ENCODE measurements at regions not wholly inside any gene's neighbourhood (a gene's known extent, or its start where the extent isn't known, plus 50 kb on each side); places are given as distances from the start of the nearest gene placed in this dataset.

DNA sequence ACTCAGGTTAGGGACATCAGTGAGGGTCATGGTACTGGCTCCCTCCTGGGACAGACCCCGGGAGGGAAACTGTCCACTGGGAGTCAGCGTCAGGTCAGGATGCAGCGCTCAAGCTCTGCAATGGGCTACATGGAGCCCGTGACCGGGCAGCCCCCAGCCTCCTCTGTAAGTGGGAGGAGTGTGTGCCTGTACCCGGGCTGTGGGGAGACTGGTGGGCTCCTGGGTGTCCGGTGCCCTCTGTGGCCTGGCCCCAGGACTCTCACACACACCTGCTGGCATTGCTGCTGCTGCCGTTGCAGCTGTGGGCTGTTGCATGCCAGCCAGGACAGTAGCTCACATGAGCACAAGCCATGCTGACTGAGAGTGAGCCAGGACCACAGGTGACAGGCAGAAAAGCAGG is 630.3 kb downstream of the TBC1D22A start:
- H2AFZ ChIP-seq = no peak overlapping the region
- no peak for TF ChIP-seq EZH2 (IDR thresholded peaks at IDR 0.05; ENCODE audit: low read depth, unreplicated experiment)
- TF ChIP-seq, protein P1, sequence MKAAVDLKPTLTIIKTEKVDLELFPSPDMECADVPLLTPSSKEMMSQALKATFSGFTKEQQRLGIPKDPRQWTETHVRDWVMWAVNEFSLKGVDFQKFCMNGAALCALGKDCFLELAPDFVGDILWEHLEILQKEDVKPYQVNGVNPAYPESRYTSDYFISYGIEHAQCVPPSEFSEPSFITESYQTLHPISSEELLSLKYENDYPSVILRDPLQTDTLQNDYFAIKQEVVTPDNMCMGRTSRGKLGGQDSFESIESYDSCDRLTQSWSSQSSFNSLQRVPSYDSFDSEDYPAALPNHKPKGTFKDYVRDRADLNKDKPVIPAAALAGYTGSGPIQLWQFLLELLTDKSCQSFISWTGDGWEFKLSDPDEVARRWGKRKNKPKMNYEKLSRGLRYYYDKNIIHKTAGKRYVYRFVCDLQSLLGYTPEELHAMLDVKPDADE (IDR thresholded peaks at IDR 0.05) = no peak
- no peak for TF ChIP-seq ZNF114 (CRISPR knock-in tag; IDR thresholded peaks at IDR 0.05)
- no peak for TF ChIP-seq ZNF331 (CRISPR knock-in tag; IDR thresholded peaks at IDR 0.05; ENCODE audit: low read depth)
- TF ChIP-seq JUNB (IDR thresholded peaks at IDR 0.05; ENCODE audit: unreplicated experiment) = no peak
- TF ChIP-seq, protein P2, sequence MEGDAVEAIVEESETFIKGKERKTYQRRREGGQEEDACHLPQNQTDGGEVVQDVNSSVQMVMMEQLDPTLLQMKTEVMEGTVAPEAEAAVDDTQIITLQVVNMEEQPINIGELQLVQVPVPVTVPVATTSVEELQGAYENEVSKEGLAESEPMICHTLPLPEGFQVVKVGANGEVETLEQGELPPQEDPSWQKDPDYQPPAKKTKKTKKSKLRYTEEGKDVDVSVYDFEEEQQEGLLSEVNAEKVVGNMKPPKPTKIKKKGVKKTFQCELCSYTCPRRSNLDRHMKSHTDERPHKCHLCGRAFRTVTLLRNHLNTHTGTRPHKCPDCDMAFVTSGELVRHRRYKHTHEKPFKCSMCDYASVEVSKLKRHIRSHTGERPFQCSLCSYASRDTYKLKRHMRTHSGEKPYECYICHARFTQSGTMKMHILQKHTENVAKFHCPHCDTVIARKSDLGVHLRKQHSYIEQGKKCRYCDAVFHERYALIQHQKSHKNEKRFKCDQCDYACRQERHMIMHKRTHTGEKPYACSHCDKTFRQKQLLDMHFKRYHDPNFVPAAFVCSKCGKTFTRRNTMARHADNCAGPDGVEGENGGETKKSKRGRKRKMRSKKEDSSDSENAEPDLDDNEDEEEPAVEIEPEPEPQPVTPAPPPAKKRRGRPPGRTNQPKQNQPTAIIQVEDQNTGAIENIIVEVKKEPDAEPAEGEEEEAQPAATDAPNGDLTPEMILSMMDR (conservative IDR thresholded peaks at IDR 0.05; ENCODE audit: low read depth in 2 of 2) = no peak
- no peak for TF ChIP-seq STAT1 (IDR thresholded peaks at IDR 0.05; ENCODE audit: unreplicated experiment)
- no peak for TF ChIP-seq CREB1 (CRISPR knock-in tag; IDR thresholded peaks at IDR 0.05; ENCODE audit: low read depth)
- TF ChIP-seq POLR2AphosphoS5 (IDR thresholded peaks at IDR 0.05; ENCODE audit: low read depth) = no peak
- TF ChIP-seq, protein P3, sequence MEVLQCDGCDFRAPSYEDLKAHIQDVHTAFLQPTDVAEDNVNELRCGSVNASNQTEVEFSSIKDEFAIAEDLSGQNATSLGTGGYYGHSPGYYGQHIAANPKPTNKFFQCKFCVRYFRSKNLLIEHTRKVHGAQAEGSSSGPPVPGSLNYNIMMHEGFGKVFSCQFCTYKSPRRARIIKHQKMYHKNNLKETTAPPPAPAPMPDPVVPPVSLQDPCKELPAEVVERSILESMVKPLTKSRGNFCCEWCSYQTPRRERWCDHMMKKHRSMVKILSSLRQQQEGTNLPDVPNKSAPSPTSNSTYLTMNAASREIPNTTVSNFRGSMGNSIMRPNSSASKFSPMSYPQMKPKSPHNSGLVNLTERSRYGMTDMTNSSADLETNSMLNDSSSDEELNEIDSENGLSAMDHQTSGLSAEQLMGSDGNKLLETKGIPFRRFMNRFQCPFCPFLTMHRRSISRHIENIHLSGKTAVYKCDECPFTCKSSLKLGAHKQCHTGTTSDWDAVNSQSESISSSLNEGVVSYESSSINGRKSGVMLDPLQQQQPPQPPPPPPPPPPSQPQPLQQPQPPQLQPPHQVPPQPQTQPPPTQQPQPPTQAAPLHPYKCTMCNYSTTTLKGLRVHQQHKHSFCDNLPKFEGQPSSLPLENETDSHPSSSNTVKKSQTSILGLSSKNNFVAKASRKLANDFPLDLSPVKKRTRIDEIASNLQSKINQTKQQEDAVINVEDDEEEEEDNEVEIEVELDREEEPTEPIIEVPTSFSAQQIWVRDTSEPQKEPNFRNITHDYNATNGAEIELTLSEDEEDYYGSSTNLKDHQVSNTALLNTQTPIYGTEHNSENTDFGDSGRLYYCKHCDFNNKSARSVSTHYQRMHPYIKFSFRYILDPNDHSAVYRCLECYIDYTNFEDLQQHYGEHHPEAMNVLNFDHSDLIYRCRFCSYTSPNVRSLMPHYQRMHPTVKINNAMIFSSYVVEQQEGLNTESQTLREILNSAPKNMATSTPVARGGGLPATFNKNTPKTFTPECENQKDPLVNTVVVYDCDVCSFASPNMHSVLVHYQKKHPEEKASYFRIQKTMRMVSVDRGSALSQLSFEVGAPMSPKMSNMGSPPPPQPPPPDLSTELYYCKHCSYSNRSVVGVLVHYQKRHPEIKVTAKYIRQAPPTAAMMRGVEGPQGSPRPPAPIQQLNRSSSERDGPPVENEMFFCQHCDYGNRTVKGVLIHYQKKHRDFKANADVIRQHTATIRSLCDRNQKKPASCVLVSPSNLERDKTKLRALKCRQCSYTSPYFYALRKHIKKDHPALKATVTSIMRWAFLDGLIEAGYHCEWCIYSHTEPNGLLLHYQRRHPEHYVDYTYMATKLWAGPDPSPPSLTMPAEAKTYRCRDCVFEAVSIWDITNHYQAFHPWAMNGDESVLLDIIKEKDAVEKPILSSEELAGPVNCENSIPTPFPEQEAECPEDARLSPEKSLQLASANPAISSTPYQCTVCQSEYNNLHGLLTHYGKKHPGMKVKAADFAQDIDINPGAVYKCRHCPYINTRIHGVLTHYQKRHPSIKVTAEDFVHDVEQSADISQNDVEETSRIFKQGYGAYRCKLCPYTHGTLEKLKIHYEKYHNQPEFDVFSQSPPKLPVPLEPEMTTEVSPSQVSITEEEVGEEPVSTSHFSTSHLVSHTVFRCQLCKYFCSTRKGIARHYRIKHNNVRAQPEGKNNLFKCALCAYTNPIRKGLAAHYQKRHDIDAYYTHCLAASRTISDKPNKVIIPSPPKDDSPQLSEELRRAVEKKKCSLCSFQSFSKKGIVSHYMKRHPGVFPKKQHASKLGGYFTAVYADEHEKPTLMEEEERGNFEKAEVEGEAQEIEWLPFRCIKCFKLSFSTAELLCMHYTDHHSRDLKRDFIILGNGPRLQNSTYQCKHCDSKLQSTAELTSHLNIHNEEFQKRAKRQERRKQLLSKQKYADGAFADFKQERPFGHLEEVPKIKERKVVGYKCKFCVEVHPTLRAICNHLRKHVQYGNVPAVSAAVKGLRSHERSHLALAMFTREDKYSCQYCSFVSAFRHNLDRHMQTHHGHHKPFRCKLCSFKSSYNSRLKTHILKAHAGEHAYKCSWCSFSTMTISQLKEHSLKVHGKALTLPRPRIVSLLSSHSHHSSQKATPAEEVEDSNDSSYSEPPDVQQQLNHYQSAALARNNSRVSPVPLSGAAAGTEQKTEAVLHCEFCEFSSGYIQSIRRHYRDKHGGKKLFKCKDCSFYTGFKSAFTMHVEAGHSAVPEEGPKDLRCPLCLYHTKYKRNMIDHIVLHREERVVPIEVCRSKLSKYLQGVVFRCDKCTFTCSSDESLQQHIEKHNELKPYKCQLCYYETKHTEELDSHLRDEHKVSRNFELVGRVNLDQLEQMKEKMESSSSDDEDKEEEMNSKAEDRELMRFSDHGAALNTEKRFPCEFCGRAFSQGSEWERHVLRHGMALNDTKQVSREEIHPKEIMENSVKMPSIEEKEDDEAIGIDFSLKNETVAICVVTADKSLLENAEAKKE (CRISPR knock-in tag; IDR thresholded peaks at IDR 0.05) = no peak
- TF ChIP-seq, protein P4, sequence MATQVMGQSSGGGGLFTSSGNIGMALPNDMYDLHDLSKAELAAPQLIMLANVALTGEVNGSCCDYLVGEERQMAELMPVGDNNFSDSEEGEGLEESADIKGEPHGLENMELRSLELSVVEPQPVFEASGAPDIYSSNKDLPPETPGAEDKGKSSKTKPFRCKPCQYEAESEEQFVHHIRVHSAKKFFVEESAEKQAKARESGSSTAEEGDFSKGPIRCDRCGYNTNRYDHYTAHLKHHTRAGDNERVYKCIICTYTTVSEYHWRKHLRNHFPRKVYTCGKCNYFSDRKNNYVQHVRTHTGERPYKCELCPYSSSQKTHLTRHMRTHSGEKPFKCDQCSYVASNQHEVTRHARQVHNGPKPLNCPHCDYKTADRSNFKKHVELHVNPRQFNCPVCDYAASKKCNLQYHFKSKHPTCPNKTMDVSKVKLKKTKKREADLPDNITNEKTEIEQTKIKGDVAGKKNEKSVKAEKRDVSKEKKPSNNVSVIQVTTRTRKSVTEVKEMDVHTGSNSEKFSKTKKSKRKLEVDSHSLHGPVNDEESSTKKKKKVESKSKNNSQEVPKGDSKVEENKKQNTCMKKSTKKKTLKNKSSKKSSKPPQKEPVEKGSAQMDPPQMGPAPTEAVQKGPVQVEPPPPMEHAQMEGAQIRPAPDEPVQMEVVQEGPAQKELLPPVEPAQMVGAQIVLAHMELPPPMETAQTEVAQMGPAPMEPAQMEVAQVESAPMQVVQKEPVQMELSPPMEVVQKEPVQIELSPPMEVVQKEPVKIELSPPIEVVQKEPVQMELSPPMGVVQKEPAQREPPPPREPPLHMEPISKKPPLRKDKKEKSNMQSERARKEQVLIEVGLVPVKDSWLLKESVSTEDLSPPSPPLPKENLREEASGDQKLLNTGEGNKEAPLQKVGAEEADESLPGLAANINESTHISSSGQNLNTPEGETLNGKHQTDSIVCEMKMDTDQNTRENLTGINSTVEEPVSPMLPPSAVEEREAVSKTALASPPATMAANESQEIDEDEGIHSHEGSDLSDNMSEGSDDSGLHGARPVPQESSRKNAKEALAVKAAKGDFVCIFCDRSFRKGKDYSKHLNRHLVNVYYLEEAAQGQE (IDR thresholded peaks at IDR 0.05; ENCODE audit: unreplicated experiment) = no peak
- no peak for TF ChIP-seq EZH2phosphoT487 (IDR thresholded peaks at IDR 0.05; ENCODE audit: unreplicated experiment)
- no peaks in the 10 kb centered on the region for H3K27me3 ChIP-seq (ENCODE audit: insufficient read depth)
- Mint-ChIP-seq H3K36me3 (ENCODE audit: low read depth) (peaks cover 30% of the 10 kb centered on the region), H3K4me1 (no peaks in the 10 kb centered on the region), H3K27me3 (ENCODE audit: insufficient read depth, low read depth, poor library complexity) (peaks cover 17% of the 10 kb centered on the region), H3K9me3 (peaks cover 37% of the 10 kb centered on the region), H3K4me3 (no peak overlapping the region), H3K27ac (no peak overlapping the region)
- ATAC-seq = no peak
- no peak overlapping the region for H3K27ac ChIP-seq (ENCODE audit: low read depth)
- no peaks in the 10 kb centered on the region for H3K79me2 ChIP-seq (replicated peaks; ENCODE audit: insufficient read depth)
- DNase-seq (ENCODE audit: low spot score) = no peak
- H4K20me1 ChIP-seq (replicated peaks; ENCODE audit: insufficient read depth) = no peaks in the 10 kb centered on the region
- no peak overlapping the region for H3K4me2 ChIP-seq
- no peak overlapping the region for H3K4me3 ChIP-seq
- no peaks in the 10 kb centered on the region for H3K9me2 ChIP-seq (ENCODE audit: insufficient read depth)
- H3K36me3 ChIP-seq (ENCODE audit: insufficient read depth) = no peaks in the 10 kb centered on the region
- H3K4me1 ChIP-seq (ENCODE audit: insufficient read depth) = no peaks in the 10 kb centered on the region
- no peaks in the 10 kb centered on the region for H3F3A ChIP-seq (replicated peaks; ENCODE audit: low read depth)

All from GM23338 (cell line).